Left cardiac atrium (tissue), 4 donors: ENCODE measurements at regions not wholly inside any gene's neighbourhood (a gene's known extent, or its start where the extent isn't known, plus 50 kb on each side); places are given as distances from the start of the nearest gene placed in this dataset.
"Not testable (repeated sequence)": the region's sequence is repeated elsewhere in the genome, so short reads cannot be mapped to it uniquely, and the experiment has no call there.

Source experiments
- ATAC-seq, 2 donors: fragments of 200-7000 bp; cut with Tn5 transposase; one replicate each; pipeline ENCODE4 v1.9.1; 2020; ENCODE audit warnings: mild to moderate bottlenecking in 2 of 2, moderate library complexity in 2 of 2
- DNase-seq: peaks from one replicate; pipeline ENCODE4 v3.0.0-alpha.2; 2020
- intact Hi-C, 2 donors: fragments of 100-400 bp; cut with DNase I; formaldehyde crosslinking; loops; one replicate each; pipeline versions ENCODE4 v1.14.1 to v1.15.1; 2022 to 2023
- donor health status: DM: no; HTN: yes; CAD: no.
- donor health status: DM: no; HTN: yes; CAD: no; lungs with severe emphysema.
- donor health status: DM: yes; HTN: yes; CAD: no.
- donor health status: Dilated cardiomyopathy.

GRCh38 chr6:147979966-147980365 lies 362.7 kb upstream of the SASH1 start:
- ATAC-seq = no peak
- no peak for DNase-seq
- intact Hi-C loops = no loop called here

- DNase-seq = no peak
- no peak for ATAC-seq
- intact Hi-C loops = no loop called here
These were observed 358.9 kb upstream of the SASH1 start for GRCh38 chr6:147983581-147984366.

GRCh38 chr6:147986846-147987245 lies 355.8 kb upstream of the SASH1 start:
- no peak for DNase-seq
- intact Hi-C loops = no loop called here
- ATAC-seq = no peak

GRCh38 chr6:147990159-147990558 lies 352.5 kb upstream of the SASH1 start:
- DNase-seq (no peak), ATAC-seq (no peak)
- intact Hi-C loops = no loop called here

- ATAC-seq (no peak), DNase-seq (no peak)
- intact Hi-C loops = no loop called here
These were observed 350.7 kb upstream of the SASH1 start for GRCh38 chr6:147991961-147992360.

GRCh38 chr6:147999001-147999540 lies 343.6 kb upstream of the SASH1 start:
- ATAC-seq (no peak), DNase-seq (no peak)
- intact Hi-C loops = no loop called here

- DNase-seq = no peak
- ATAC-seq = no peak
- intact Hi-C loops = no loop called here
These were observed 340.6 kb upstream of the SASH1 start for GRCh38 chr6:148001844-148002642.

- intact Hi-C loops = no loop called here
- no peak for DNase-seq
- no peak for ATAC-seq
These were observed 338.0 kb upstream of the SASH1 start for GRCh38 chr6:148004651-148005050.

GRCh38 chr6:148005806-148006205 lies 336.8 kb upstream of the SASH1 start:
- DNase-seq (no peak), ATAC-seq (no peak)
- intact Hi-C loops = no loop called here

- DNase-seq, ATAC-seq: not testable (repeated sequence)
These were observed 332.1 kb upstream of the SASH1 start for GRCh38 chr6:148010516-148010915.

GRCh38 chr6:148016013-148016412 lies 326.6 kb upstream of the SASH1 start:
- no peak for DNase-seq
- ATAC-seq = no peak
- intact Hi-C loops = no loop called here

More at GRCh38 chr6:148010516-148010915, 332.1 kb upstream of the SASH1 start:
- intact Hi-C loops = not testable (repeated sequence)

GRCh38 chr6:148021165-148021564 lies 321.5 kb upstream of the SASH1 start:
- intact Hi-C loops = no loop called here
- no peak for DNase-seq
- no peak for ATAC-seq

- DNase-seq (no peak), ATAC-seq (no peak)
- intact Hi-C loops = no loop called here
These were observed 320.9 kb upstream of the SASH1 start for GRCh38 chr6:148021699-148022098.

GRCh38 chr6:148022279-148022678 lies 320.4 kb upstream of the SASH1 start:
- intact Hi-C loops, ATAC-seq, DNase-seq: not testable (repeated sequence)

GRCh38 chr6:148027201-148027600 lies 315.4 kb upstream of the SASH1 start:
- intact Hi-C loops = no loop called here
- ATAC-seq = no peak
- no peak for DNase-seq

GRCh38 chr6:148035806-148036390 lies 306.7 kb upstream of the SASH1 start:
- ATAC-seq (no peak), DNase-seq (no peak)
- intact Hi-C loops = no loop called here

GRCh38 chr6:148037496-148037895 lies 305.1 kb upstream of the SASH1 start:
- intact Hi-C loops = no loop called here
- ATAC-seq (no peak), DNase-seq (no peak)

GRCh38 chr6:148041546-148041945 lies 301.1 kb upstream of the SASH1 start:
- ATAC-seq = no peak
- intact Hi-C loops = no loop called here

GRCh38 chr6:148042536-148042935 lies 300.1 kb upstream of the SASH1 start:
- no peak for DNase-seq
- intact Hi-C loops = no loop called here
- no peak for ATAC-seq

More at GRCh38 chr6:148041546-148041945, 301.1 kb upstream of the SASH1 start:
- no peak for DNase-seq

- ATAC-seq (no peak), DNase-seq (no peak)
- intact Hi-C loops = no loop called here
These were observed 298.3 kb upstream of the SASH1 start for GRCh38 chr6:148044261-148044751.
